Endothelial cell of umbilical vein (primary cell): ENCODE measurements at regions not wholly inside any gene's neighbourhood (a gene's known extent, or its start where the extent isn't known, plus 50 kb on each side); places are given as distances from the start of the nearest gene placed in this dataset.

ENCODE experiments used
- BruUV-seq: library from RNA; stranded (reverse); fragments of 400-500 nt; replicated peaks from 2 replicates; lab custom pipeline; 2021; lab: Mats Ljungman, UMichigan
- CTCF ChIA-PET: fragments of 300-600, 350-600 bp; sonication (Branson Sonifier 250); formaldehyde crosslinking; loops from one replicate; lab custom pipeline; 2021; ENCODE audit warnings: antibody characterized with exemption, inconsistent platforms; lab: Charles Lee
- POLR2A ChIA-PET: fragments of 300-600, 350-600 bp; sonication (Branson Sonifier 250); formaldehyde crosslinking; loops from one replicate; lab custom pipeline; 2021; ENCODE audit warnings: antibody characterized with exemption, inconsistent platforms; lab: Charles Lee
- DNase-seq: peaks from one replicate; pipeline ENCODE4 v3.0.0-alpha.2; 2011; ENCODE audit warnings: low read depth, low spot score
- FAIRE-seq: peaks from 2 replicates; lab custom pipeline; 2011; peaks lifted over from hg19 to GRCh38; lab: Jason Lieb, UNC
- H2AFZ ChIP-seq: 2 replicates; pipeline ENCODE4 v1.6.0; 2012; ENCODE audit warnings: low read depth, low read length, control low read depth, inconsistent platforms
- H3K27ac ChIP-seq: 2 replicates; pipeline ENCODE4 v1.5.1; 2011; ENCODE audit warnings: low read depth, mild to moderate bottlenecking, control low read depth, low read length, moderate library complexity; ENCODE audit not compliant: insufficient read depth
- H3K27me3 ChIP-seq, 2 experiments: 2 replicates each; pipeline versions ENCODE4 v1.6.0 to v1.6.1; 2011; ENCODE audit warnings: low read length in 2 of 2, mixed read lengths in 1 of 2; ENCODE audit not compliant: control insufficient read depth in 2 of 2, insufficient read depth in 2 of 2
- H3K36me3 ChIP-seq, 2 experiments: 2 replicates in 1 of 2; 3 replicates in 1 of 2; pipeline ENCODE4 v1.5.1; 2011; ENCODE audit warnings: low read length in 2 of 2, mild to moderate bottlenecking in 1 of 2, moderate library complexity in 1 of 2; ENCODE audit not compliant: control insufficient read depth in 2 of 2, insufficient read depth in 2 of 2; ENCODE audit errors: extremely low read depth in 1 of 2
- H3K4me1 ChIP-seq: 3 replicates; pipeline ENCODE4 v1.5.1; 2011; ENCODE audit warnings: mild to moderate bottlenecking, low read length; ENCODE audit not compliant: control insufficient read depth, insufficient read depth; ENCODE audit errors: extremely low read depth
- H3K4me2 ChIP-seq: 2 replicates; pipeline ENCODE4 v1.6.1; 2011; ENCODE audit warnings: low read length, control low read depth, mixed read lengths; ENCODE audit not compliant: insufficient read depth
- H3K4me3 ChIP-seq, 3 experiments: fragments of 200-600 bp in 1 of 3; sonication (generic), shearing (Covaris generic) in 1 of 3; replicated peaks in 1 of 3; 2 replicates each; pipeline ENCODE4 v1.5.1; 2011 to 2016; ENCODE audit warnings: control low read depth in 3 of 3, low read length in 3 of 3, mild to moderate bottlenecking in 2 of 3, inconsistent platforms in 1 of 3, low read depth in 1 of 3, moderate library complexity in 1 of 3; ENCODE audit not compliant: insufficient read depth in 1 of 3
- H3K79me2 ChIP-seq: 2 replicates; pipeline ENCODE4 v1.6.0; 2012; ENCODE audit warnings: low read length, inconsistent platforms; ENCODE audit not compliant: control insufficient read depth, insufficient read depth
- H3K9ac ChIP-seq: replicated peaks from 2 replicates; pipeline ENCODE3; 2011; ENCODE audit warnings: low read length, control low read depth; ENCODE audit not compliant: insufficient read depth; ENCODE audit errors: extremely low read depth
- H3K9me1 ChIP-seq: replicated peaks from 3 replicates; pipeline ENCODE4 v1.6.0; 2011; ENCODE audit warnings: mild to moderate bottlenecking, low read length; ENCODE audit not compliant: control insufficient read depth, insufficient read depth; ENCODE audit errors: extremely low read depth
- H3K9me3 ChIP-seq: replicated peaks from 2 replicates; pipeline ENCODE4 v1.5.1; 2012; ENCODE audit warnings: low read length, inconsistent platforms; ENCODE audit not compliant: control insufficient read depth, insufficient read depth
- H4K20me1 ChIP-seq: replicated peaks from 2 replicates; pipeline ENCODE3; 2011; ENCODE audit warnings: mild to moderate bottlenecking, low read length; ENCODE audit not compliant: control insufficient read depth, insufficient read depth; ENCODE audit errors: extremely low read depth
- EZH2 ChIP-seq: IDR thresholded peaks from 2 replicates; pipeline ENCODE4 v1.6.1; 2012; ENCODE audit warnings: borderline replicate concordance, low read depth, mild to moderate bottlenecking, moderate library complexity, low read length, inconsistent platforms; ENCODE audit not compliant: severe bottlenecking
- FOS ChIP-seq: IDR thresholded peaks from 2 replicates; pipeline ENCODE4 v1.6.1; 2011; ENCODE audit warnings: mild to moderate bottlenecking, low read length, moderate library complexity, borderline replicate concordance; ENCODE audit not compliant: insufficient read depth
- GATA2 ChIP-seq: IDR thresholded peaks from 2 replicates; pipeline ENCODE4 v1.7.0; 2011; ENCODE audit warnings: low read depth, mild to moderate bottlenecking, moderate library complexity, mixed read lengths, low read length; ENCODE audit not compliant: insufficient read length, insufficient read depth
- JUN ChIP-seq: IDR thresholded peaks from 2 replicates; pipeline ENCODE4 v1.6.1; 2011; ENCODE audit warnings: borderline replicate concordance, low read depth; ENCODE audit not compliant: insufficient read length, insufficient read depth
- MAX ChIP-seq: IDR thresholded peaks from 2 replicates; pipeline ENCODE4 v1.6.1; 2011; ENCODE audit not compliant: insufficient read depth, insufficient read length
- MYC ChIP-seq: IDR thresholded peaks from one replicate; pipeline ENCODE4 v1.6.1; 2011; ENCODE audit warnings: mild to moderate bottlenecking, low read depth, low read length
- POLR2A ChIP-seq: IDR thresholded peaks from 2 replicates; pipeline ENCODE4 v1.6.1; 2012; ENCODE audit warnings: low read depth, mild to moderate bottlenecking, control low read depth, low read length
- POLR2AphosphoS5 ChIP-seq: IDR thresholded peaks from 2 replicates; pipeline ENCODE4 v1.6.1; 2012; ENCODE audit warnings: low read depth, mild to moderate bottlenecking, control low read depth, low read length, moderate library complexity; ENCODE audit not compliant: insufficient read depth
- dilution Hi-C: fragments of 300-500 bp; cut with MboI; formaldehyde crosslinking; loops from one replicate; pipeline ENCODE4 v1.15.0; 2019; ENCODE audit warnings: low sequenced_read_pairs; ENCODE audit not compliant: extremely low pct_ligation_motif_present
- intact Hi-C: fragments of 100-400 bp; cut with micrococcal nuclease; formaldehyde crosslinking; loops from one replicate; pipeline ENCODE4 v1.10.0; 2022
- TF ChIP-seq, protein P1 (sequence below), 2 donors: IDR thresholded peaks; 1 replicate in 1 of 2; 2 replicates in 1 of 2; pipeline ENCODE4 v1.5.1; 2011; ENCODE audit warnings: low read length in 2 of 2, mild to moderate bottlenecking in 2 of 2, moderate library complexity in 2 of 2, control low read depth in 1 of 2, inconsistent platforms in 1 of 2, low read depth in 1 of 2; ENCODE audit not compliant: insufficient read depth in 1 of 2; ENCODE audit errors: extremely low read depth in 1 of 2

GRCh38 chr1:30437059-30437576 lies 286.3 kb downstream of the MATN1 start:
- no TSS peak for BruUV-seq
- Histone ChIP-seq H3K9me1 (no peaks in the 10 kb centered on the region), H3K27me3 (no peaks in the 10 kb centered on the region), H3K27ac (no peak overlapping the region), H3K4me3 (no peak overlapping the region), H3K4me1 (no peaks in the 10 kb centered on the region), H3K79me2 (no peaks in the 10 kb centered on the region), H4K20me1 (no peaks in the 10 kb centered on the region), H3K36me3 (no peaks in the 10 kb centered on the region), H3K9me3 (no peaks in the 10 kb centered on the region), H3K9ac (no peak overlapping the region), H2AFZ (no peak overlapping the region), H3K4me2 (no peak overlapping the region)
- dilution Hi-C loops (no loop called here), intact Hi-C loops (no loop called here)
- TF ChIP-seq GATA2 = no peak
- TF ChIP-seq POLR2A = no peak
- no peak for TF ChIP-seq JUN
- no peak for TF ChIP-seq MYC
- no peak for TF ChIP-seq FOS
- TF ChIP-seq, protein P1, sequence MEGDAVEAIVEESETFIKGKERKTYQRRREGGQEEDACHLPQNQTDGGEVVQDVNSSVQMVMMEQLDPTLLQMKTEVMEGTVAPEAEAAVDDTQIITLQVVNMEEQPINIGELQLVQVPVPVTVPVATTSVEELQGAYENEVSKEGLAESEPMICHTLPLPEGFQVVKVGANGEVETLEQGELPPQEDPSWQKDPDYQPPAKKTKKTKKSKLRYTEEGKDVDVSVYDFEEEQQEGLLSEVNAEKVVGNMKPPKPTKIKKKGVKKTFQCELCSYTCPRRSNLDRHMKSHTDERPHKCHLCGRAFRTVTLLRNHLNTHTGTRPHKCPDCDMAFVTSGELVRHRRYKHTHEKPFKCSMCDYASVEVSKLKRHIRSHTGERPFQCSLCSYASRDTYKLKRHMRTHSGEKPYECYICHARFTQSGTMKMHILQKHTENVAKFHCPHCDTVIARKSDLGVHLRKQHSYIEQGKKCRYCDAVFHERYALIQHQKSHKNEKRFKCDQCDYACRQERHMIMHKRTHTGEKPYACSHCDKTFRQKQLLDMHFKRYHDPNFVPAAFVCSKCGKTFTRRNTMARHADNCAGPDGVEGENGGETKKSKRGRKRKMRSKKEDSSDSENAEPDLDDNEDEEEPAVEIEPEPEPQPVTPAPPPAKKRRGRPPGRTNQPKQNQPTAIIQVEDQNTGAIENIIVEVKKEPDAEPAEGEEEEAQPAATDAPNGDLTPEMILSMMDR (IDR thresholded peaks at IDR 0.05; ENCODE audit: extremely low read depth in 1 of 2, insufficient read depth in 1 of 2, low read depth in 1 of 2, low read length in 2 of 2) = no peak
- no peak for TF ChIP-seq MAX
- TF ChIP-seq POLR2AphosphoS5 = no peak
- TF ChIP-seq EZH2 = no peak
- FAIRE-seq (no peak), DNase-seq (no peak)
- ChIA-PET POLR2A (no interaction called here), CTCF (no interaction called here)
